Endothelial cell of umbilical vein (primary cell): ENCODE measurements at regions not wholly inside any gene's neighbourhood (a gene's known extent, or its start where the extent isn't known, plus 50 kb on each side); places are given as distances from the start of the nearest gene placed in this dataset.

Experiments used
- CTCF ChIP-seq, 2 donors: IDR thresholded peaks; 1 replicate in 1 of 2; 2 replicates in 1 of 2; pipeline ENCODE4 v1.5.1; 2011; ENCODE audit warnings: low read length in 2 of 2, mild to moderate bottlenecking in 2 of 2, moderate library complexity in 2 of 2, control low read depth in 1 of 2, inconsistent platforms in 1 of 2, low read depth in 1 of 2; ENCODE audit not compliant: insufficient read depth in 1 of 2; ENCODE audit errors: extremely low read depth in 1 of 2
- POLR2AphosphoS5 ChIP-seq: IDR thresholded peaks from 2 replicates; pipeline ENCODE4 v1.6.1; 2012; ENCODE audit warnings: low read depth, mild to moderate bottlenecking, control low read depth, low read length, moderate library complexity; ENCODE audit not compliant: insufficient read depth

GRCh38 chr4:136796953-136797352, 735.3 kb downstream of the PCDH18 start:
- TF ChIP-seq POLR2AphosphoS5 (no peak), CTCF (IDR thresholded peaks at IDR 0.05; ENCODE audit: extremely low read depth in 1 of 2, insufficient read depth in 1 of 2, low read depth in 1 of 2, low read length in 2 of 2) (no peak)
